OCI-LY3 (cell line): ENCODE measurements at regions not wholly inside any gene's neighbourhood (a gene's known extent, or its start where the extent isn't known, plus 50 kb on each side); places are given as distances from the start of the nearest gene placed in this dataset.

Experiments used
- EZH2phosphoT487 ChIP-seq: fragments of 200-600 bp; shearing (Covaris generic); IDR thresholded peaks from 2 replicates; pipeline ENCODE4 v1.6.1; 2018; ENCODE audit warnings: antibody characterized with exemption, mixed run types, low read depth
- TF ChIP-seq, protein P1 (sequence below): fragments of 200-600, 300-600 bp; sonication (generic); IDR thresholded peaks from 2 replicates; pipeline ENCODE4 v1.5.1; 2014; ENCODE audit warnings: antibody characterized with exemption, low read length, low read depth

GRCh38 chr14:25485381-25485780 is 435.4 kb upstream of the STXBP6 start:
- TF ChIP-seq EZH2phosphoT487 = no peak
- TF ChIP-seq, protein P1, sequence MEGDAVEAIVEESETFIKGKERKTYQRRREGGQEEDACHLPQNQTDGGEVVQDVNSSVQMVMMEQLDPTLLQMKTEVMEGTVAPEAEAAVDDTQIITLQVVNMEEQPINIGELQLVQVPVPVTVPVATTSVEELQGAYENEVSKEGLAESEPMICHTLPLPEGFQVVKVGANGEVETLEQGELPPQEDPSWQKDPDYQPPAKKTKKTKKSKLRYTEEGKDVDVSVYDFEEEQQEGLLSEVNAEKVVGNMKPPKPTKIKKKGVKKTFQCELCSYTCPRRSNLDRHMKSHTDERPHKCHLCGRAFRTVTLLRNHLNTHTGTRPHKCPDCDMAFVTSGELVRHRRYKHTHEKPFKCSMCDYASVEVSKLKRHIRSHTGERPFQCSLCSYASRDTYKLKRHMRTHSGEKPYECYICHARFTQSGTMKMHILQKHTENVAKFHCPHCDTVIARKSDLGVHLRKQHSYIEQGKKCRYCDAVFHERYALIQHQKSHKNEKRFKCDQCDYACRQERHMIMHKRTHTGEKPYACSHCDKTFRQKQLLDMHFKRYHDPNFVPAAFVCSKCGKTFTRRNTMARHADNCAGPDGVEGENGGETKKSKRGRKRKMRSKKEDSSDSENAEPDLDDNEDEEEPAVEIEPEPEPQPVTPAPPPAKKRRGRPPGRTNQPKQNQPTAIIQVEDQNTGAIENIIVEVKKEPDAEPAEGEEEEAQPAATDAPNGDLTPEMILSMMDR = no peak
